IMR-90 (cell line): ENCODE measurements at regions not wholly inside any gene's neighbourhood (a gene's known extent, or its start where the extent isn't known, plus 50 kb on each side); places are given as distances from the start of the nearest gene placed in this dataset.

Experiments used
- ATAC-seq: fragments of 200-7000 bp; cut with Tn5 transposase; 2 replicates; pipeline ENCODE4 v1.9.1; 2020; ENCODE audit warnings: low read depth, mild to moderate bottlenecking, moderate library complexity
- BruUV-seq: library from RNA; stranded (reverse); fragments of 400-500 nt; replicated peaks from 2 replicates; lab custom pipeline; 2021; lab: Mats Ljungman, UMichigan
- CTCF ChIA-PET: fragments of 300-600 bp; formaldehyde crosslinking; extraction: SDS; loops from one replicate; lab custom pipeline; 2021; ENCODE audit warnings: antibody characterized with exemption; lab: Yijun Ruan, JAX
- POLR2A ChIA-PET: fragments of 300-600 bp; sonication (Branson Sonifier 250); formaldehyde crosslinking; loops from one replicate; lab custom pipeline; 2022; ENCODE audit warnings: antibody characterized with exemption; ENCODE audit not compliant: unreplicated experiment; lab: Charles Lee
- DNase-seq: peaks from one replicate; pipeline ENCODE4 v3.0.0; 2013
- H2AFZ ChIP-seq: replicated peaks from 2 replicates; pipeline ENCODE3; 2013; ENCODE audit warnings: low read length, mild to moderate bottlenecking; ENCODE audit not compliant: poor library complexity
- H2AK5ac ChIP-seq: 2 replicates; pipeline ENCODE4 v1.6.1; 2013; ENCODE audit warnings: low read depth, low read length, inconsistent platforms
- H2AK9ac ChIP-seq: replicated peaks from 2 replicates; pipeline ENCODE3; 2013; ENCODE audit warnings: mild to moderate bottlenecking, low read depth, low read length, moderate library complexity; ENCODE audit not compliant: poor library complexity
- H2BK120ac ChIP-seq: 2 replicates; pipeline ENCODE4 v1.6.1; 2013; ENCODE audit warnings: low read depth, low read length, inconsistent platforms
- H2BK15ac ChIP-seq: 3 replicates; pipeline ENCODE4 v1.6.1; 2013; ENCODE audit warnings: low read depth, low read length, inconsistent platforms
- H2BK20ac ChIP-seq: 2 replicates; pipeline ENCODE4 v1.6.1; 2013; ENCODE audit warnings: low read depth, mild to moderate bottlenecking, inconsistent platforms, low read length, moderate library complexity
- H2BK5ac ChIP-seq: 2 replicates; pipeline ENCODE4 v1.6.1; 2013; ENCODE audit warnings: mild to moderate bottlenecking, low read depth, low read length, inconsistent platforms; ENCODE audit not compliant: poor library complexity, severe bottlenecking
- H3K14ac ChIP-seq: replicated peaks from 2 replicates; pipeline ENCODE4 v1.6.1; 2013; ENCODE audit warnings: low read depth, low read length, inconsistent platforms
- H3K18ac ChIP-seq: 2 replicates; pipeline ENCODE4 v1.6.1; 2013; ENCODE audit warnings: low read depth, low read length, control low read depth
- H3K23ac ChIP-seq: 2 replicates; pipeline ENCODE4 v1.6.1; 2013; ENCODE audit warnings: low read depth, low read length, inconsistent platforms
- H3K27ac ChIP-seq: 2 replicates; pipeline ENCODE4 v1.5.1; 2013; ENCODE audit warnings: mild to moderate bottlenecking, control low read depth, low read length; ENCODE audit not compliant: insufficient read depth
- H3K27me3 ChIP-seq: 2 replicates; pipeline ENCODE4 v1.6.1; 2013; ENCODE audit warnings: low read length; ENCODE audit not compliant: control insufficient read depth, insufficient read depth
- H3K36me3 ChIP-seq: 2 replicates; pipeline ENCODE4 v1.6.1; 2013; ENCODE audit warnings: low read length, mixed read lengths; ENCODE audit not compliant: control insufficient read depth, insufficient read depth
- H3K4ac ChIP-seq: 2 replicates; pipeline ENCODE4 v1.6.1; 2013; ENCODE audit warnings: low read depth, low read length, inconsistent platforms
- H3K4me1 ChIP-seq: 2 replicates; pipeline ENCODE4 v1.6.1; 2013; ENCODE audit warnings: low read length, mixed read lengths; ENCODE audit not compliant: control insufficient read depth, insufficient read depth
- H3K4me2 ChIP-seq: 2 replicates; pipeline ENCODE4 v1.6.1; 2013; ENCODE audit warnings: low read depth, mild to moderate bottlenecking, control low read depth, low read length, moderate library complexity
- H3K4me3 ChIP-seq: 2 replicates; pipeline ENCODE4 v1.5.1; 2013; ENCODE audit warnings: low read depth, mild to moderate bottlenecking, control low read depth, low read length, moderate library complexity; ENCODE audit not compliant: insufficient read depth
- H3K56ac ChIP-seq: 2 replicates; pipeline ENCODE4 v1.6.1; 2013; ENCODE audit warnings: low read length, inconsistent platforms; ENCODE audit not compliant: insufficient read depth; ENCODE audit errors: extremely low read depth
- H3K79me1 ChIP-seq, 2 experiments: 2 replicates each; pipeline ENCODE4 v1.6.1; 2013; ENCODE audit warnings: low read length in 2 of 2, inconsistent platforms in 1 of 2, low read depth in 1 of 2
- H3K9ac ChIP-seq: 2 replicates; pipeline ENCODE4 v1.6.1; 2013; ENCODE audit warnings: low read depth, low read length, control low read depth
- H3K9me1 ChIP-seq: 2 replicates; pipeline ENCODE4 v1.6.1; 2013; ENCODE audit warnings: low read length, inconsistent platforms; ENCODE audit not compliant: insufficient read depth
- H3K9me3 ChIP-seq: 2 replicates; pipeline ENCODE4 v1.6.1; 2013; ENCODE audit warnings: low read length; ENCODE audit not compliant: control insufficient read depth, insufficient read depth
- H4K20me1 ChIP-seq: 2 replicates; pipeline ENCODE4 v1.6.1; 2013; ENCODE audit warnings: low read length, inconsistent platforms; ENCODE audit not compliant: insufficient read depth
- H4K5ac ChIP-seq: 2 replicates; pipeline ENCODE4 v1.6.1; 2013; ENCODE audit warnings: mild to moderate bottlenecking, low read depth, low read length, control low read depth
- H4K8ac ChIP-seq, 2 experiments: 2 replicates each; pipeline ENCODE4 v1.6.1; 2013; ENCODE audit warnings: low read depth in 2 of 2, low read length in 2 of 2, control low read depth in 1 of 2, inconsistent platforms in 1 of 2
- H4K91ac ChIP-seq: 2 replicates; pipeline ENCODE4 v1.6.1; 2013; ENCODE audit warnings: low read depth, low read length, inconsistent platforms; ENCODE audit not compliant: insufficient read depth
- CEBPB ChIP-seq: IDR thresholded peaks from 2 replicates; pipeline ENCODE4 v1.6.1; 2012; ENCODE audit warnings: low read depth, low read length, improper control_type of control experiment
- ELK1 ChIP-seq: fragments of 150-350 bp; IDR thresholded peaks from 2 replicates; pipeline ENCODE4 v1.6.1; 2016; ENCODE audit warnings: low read depth, mild to moderate bottlenecking, low read length, moderate library complexity, borderline replicate concordance
- MXI1 ChIP-seq: IDR thresholded peaks from 2 replicates; pipeline ENCODE4 v1.6.1; 2012; ENCODE audit warnings: low read depth, mild to moderate bottlenecking, low read length, moderate library complexity, borderline replicate concordance
- NFE2L2 ChIP-seq: fragments of 150-350 bp; IDR thresholded peaks from 2 replicates; pipeline ENCODE4 v1.6.1; 2016; ENCODE audit warnings: low read depth, mild to moderate bottlenecking, low read length
- POLR2A ChIP-seq: IDR thresholded peaks from 2 replicates; pipeline ENCODE4 v1.6.1; 2012; ENCODE audit warnings: mild to moderate bottlenecking, low read depth, low read length
- RAD21 ChIP-seq: IDR thresholded peaks from 2 replicates; pipeline ENCODE4 v1.6.1; 2012; ENCODE audit warnings: low read length, improper control_type of control experiment
- RCOR1 ChIP-seq: IDR thresholded peaks from 2 replicates; pipeline ENCODE4 v1.6.1; 2012; ENCODE audit warnings: mild to moderate bottlenecking, low read length, improper control_type of control experiment; ENCODE audit not compliant: insufficient replicate concordance
- RFX5 ChIP-seq: IDR thresholded peaks from 2 replicates; pipeline ENCODE4 v1.8.0; 2012; ENCODE audit warnings: low read depth, mild to moderate bottlenecking, low read length, moderate library complexity
- WGBS, 2 experiments: methylation state at CpG; one replicate each; pipeline versions ENCODE4 v1.1.5 to v1.1.7; 2013; ENCODE audit warnings: missing lambda C conversion rate in 2 of 2; ENCODE audit not compliant: insufficient read length in 1 of 2; ENCODE audit errors: extremely low coverage in 2 of 2; 5-methylcytosine and 5-hydroxymethylcytosine counted together
- dilution Hi-C: fragments of 300-500 bp; cut with HindIII; formaldehyde crosslinking; loops from one replicate; pipeline ENCODE4 v1.14.3; 2018; ENCODE audit warnings: low sequenced_read_pairs; ENCODE audit not compliant: unreplicated experiment
- in situ Hi-C: fragments of 300-500 bp; cut with MboI; formaldehyde crosslinking; loops from 3 replicates; pipeline ENCODE4 v1.14.3; 2019; ENCODE audit warnings: low sequenced_read_pairs, inconsistent platforms, mixed read lengths
- intact Hi-C: fragments of 100-400 bp; cut with micrococcal nuclease; formaldehyde crosslinking; loops from 2 replicates; pipeline ENCODE4 v1.10.0; 2022

GRCh38 chr4:140305053-140305452, 68.4 kb upstream of the SCOC start:
- Histone ChIP-seq H3K36me3 (no peaks in the 10 kb centered on the region), H2AK9ac (no peak overlapping the region), H3K4me2 (no peak overlapping the region), H3K4me3 (no peak overlapping the region), H3K23ac (no peak overlapping the region), H3K9me3 (no peaks in the 10 kb centered on the region), H3K56ac (no peak overlapping the region), H4K8ac (no peak overlapping the region), H3K4me1 (peaks cover 16% of the 10 kb centered on the region), H2BK15ac (no peak overlapping the region), H2AFZ (no peak overlapping the region), H2BK20ac (no peak overlapping the region), H4K20me1 (peaks cover 5% of the 10 kb centered on the region; the same call in 1 of the 2 replicates), H3K18ac (no peak overlapping the region), H2AK5ac (no peak overlapping the region), H2BK5ac (no peak overlapping the region), H4K91ac (no peak overlapping the region), H4K5ac (no peak overlapping the region), H2BK120ac (no peak overlapping the region), H3K14ac (no peak overlapping the region; the same call in 1 of the 2 replicates), H3K9ac (no peak overlapping the region), H3K9me1 (peaks cover 12% of the 10 kb centered on the region), H3K4ac (no peak overlapping the region), H3K79me1 (no peaks in the 10 kb centered on the region), H3K27me3 (no peaks in the 10 kb centered on the region), H3K27ac (no peak overlapping the region)
- intact Hi-C loops, result loop anchor here (5.0 kb wide), 1 partner anchor 38 kb away; no protein-coding TSS in a partner anchor
- ChIA-PET POLR2A (no interaction called here), CTCF (no interaction called here)
- 100% methylated on average over 1 of the region's 3 CpGs; no CpG with 5 or more reads in 1 of the 2 experiments for WGBS, 2 experiments
- dilution Hi-C loops, result no loop called here
- ATAC-seq (no peak), DNase-seq (no peak)
- in situ Hi-C loops, result no loop called here
- no peak for TF ChIP-seq ELK1
- TF ChIP-seq RCOR1, result no peak
- TF ChIP-seq MXI1, result no peak
- TF ChIP-seq RFX5, result no peak
- TF ChIP-seq POLR2A, result no peak
- no peak for TF ChIP-seq CEBPB
- no peak for TF ChIP-seq RAD21
- no peak for TF ChIP-seq NFE2L2
- no TSS peak for BruUV-seq
